ENCODE measurements at regions not wholly inside any gene's neighbourhood (a gene's known extent, or its start where the extent isn't known, plus 50 kb on each side); places are given as distances from the start of the nearest gene placed in this dataset.

- H3K9ac ChIP-seq (ENCODE audit: low read depth in 1 of 2, low read length in 2 of 2), result no peak overlapping the region
- no peaks in the 10 kb centered on the region for H3K9me3 ChIP-seq (ENCODE audit: control insufficient read depth in 2 of 2, low read length in 2 of 2)
Observed at GRCh38 chr11:87754685-87755084, 420.6 kb downstream of the RAB38 start.

GRCh38 chr11:87753143-87753542 lies 422.1 kb downstream of the RAB38 start:
- no peaks in the 10 kb centered on the region for H3K27me3 ChIP-seq (ENCODE audit: control insufficient read depth in 2 of 2, insufficient read depth in 2 of 2, low read length in 2 of 2)
- H3K4me1 ChIP-seq (ENCODE audit: control insufficient read depth in 2 of 2, insufficient read depth in 2 of 2, low read length in 2 of 2), result no peaks in the 10 kb centered on the region
- H3K9ac ChIP-seq (ENCODE audit: low read depth in 1 of 2, low read length in 2 of 2), result no peak overlapping the region
- no peaks in the 10 kb centered on the region for H3K9me3 ChIP-seq (ENCODE audit: control insufficient read depth in 2 of 2, low read length in 2 of 2)
- no peaks in the 10 kb centered on the region for H3K36me3 ChIP-seq (ENCODE audit: control insufficient read depth in 2 of 2, insufficient read depth in 2 of 2, low read length in 2 of 2)
- H3K27ac ChIP-seq (ENCODE audit: low read depth in 2 of 2, low read length in 2 of 2), result no peak overlapping the region
- no peak overlapping the region for H3K4me3 ChIP-seq (ENCODE audit: low read length in 2 of 2)

More at GRCh38 chr11:87754685-87755084, 420.6 kb downstream of the RAB38 start:
- Histone ChIP-seq H3K36me3 (ENCODE audit: control insufficient read depth in 2 of 2, insufficient read depth in 2 of 2, low read length in 2 of 2) (no peaks in the 10 kb centered on the region), H3K4me3 (ENCODE audit: low read length in 2 of 2) (no peak overlapping the region), H3K27me3 (ENCODE audit: control insufficient read depth in 2 of 2, insufficient read depth in 2 of 2, low read length in 2 of 2) (no peaks in the 10 kb centered on the region), H3K4me1 (ENCODE audit: control insufficient read depth in 2 of 2, insufficient read depth in 2 of 2, low read length in 2 of 2) (no peaks in the 10 kb centered on the region), H3K27ac (ENCODE audit: low read depth in 2 of 2, low read length in 2 of 2) (no peak overlapping the region)

GRCh38 chr11:87743007-87743406 lies 432.2 kb downstream of the RAB38 start:
- H3K27me3 ChIP-seq (ENCODE audit: control insufficient read depth in 2 of 2, insufficient read depth in 2 of 2, low read length in 2 of 2), result no peaks in the 10 kb centered on the region
- H3K36me3 ChIP-seq (ENCODE audit: control insufficient read depth in 2 of 2, insufficient read depth in 2 of 2, low read length in 2 of 2), result no peaks in the 10 kb centered on the region
- H3K4me3 ChIP-seq (ENCODE audit: low read length in 2 of 2), result no peak overlapping the region
- H3K27ac ChIP-seq (ENCODE audit: low read depth in 2 of 2, low read length in 2 of 2), result no peak overlapping the region
- no peak overlapping the region for H3K9ac ChIP-seq (ENCODE audit: low read depth in 1 of 2, low read length in 2 of 2)
- H3K9me3 ChIP-seq (ENCODE audit: control insufficient read depth in 2 of 2, low read length in 2 of 2), result no peaks in the 10 kb centered on the region
- H3K4me1 ChIP-seq (ENCODE audit: control insufficient read depth in 2 of 2, insufficient read depth in 2 of 2, low read length in 2 of 2), result peaks cover 0 to 11% of the 10 kb centered on the region in 2 donors

- Histone ChIP-seq H3K36me3 (ENCODE audit: control insufficient read depth in 2 of 2, insufficient read depth in 2 of 2, low read length in 2 of 2) (no peaks in the 10 kb centered on the region), H3K9ac (ENCODE audit: low read depth in 1 of 2, low read length in 2 of 2) (no peak overlapping the region), H3K4me1 (ENCODE audit: control insufficient read depth in 2 of 2, insufficient read depth in 2 of 2, low read length in 2 of 2) (peaks cover 0 to 11% of the 10 kb centered on the region in 2 donors), H3K4me3 (ENCODE audit: low read length in 2 of 2) (no peak overlapping the region), H3K27me3 (ENCODE audit: control insufficient read depth in 2 of 2, insufficient read depth in 2 of 2, low read length in 2 of 2) (no peaks in the 10 kb centered on the region), H3K9me3 (ENCODE audit: control insufficient read depth in 2 of 2, low read length in 2 of 2) (no peaks in the 10 kb centered on the region), H3K27ac (ENCODE audit: low read depth in 2 of 2, low read length in 2 of 2) (no peak overlapping the region)
Observed at GRCh38 chr11:87740968-87741367, 434.3 kb downstream of the RAB38 start.

GRCh38 chr11:87740451-87740850 lies 434.8 kb downstream of the RAB38 start:
- Histone ChIP-seq H3K4me1 (ENCODE audit: control insufficient read depth in 2 of 2, insufficient read depth in 2 of 2, low read length in 2 of 2) (peaks cover 0 to 11% of the 10 kb centered on the region in 2 donors), H3K4me3 (ENCODE audit: low read length in 2 of 2) (no peak overlapping the region), H3K36me3 (ENCODE audit: control insufficient read depth in 2 of 2, insufficient read depth in 2 of 2, low read length in 2 of 2) (no peaks in the 10 kb centered on the region), H3K9ac (ENCODE audit: low read depth in 1 of 2, low read length in 2 of 2) (no peak overlapping the region), H3K27me3 (ENCODE audit: control insufficient read depth in 2 of 2, insufficient read depth in 2 of 2, low read length in 2 of 2) (no peaks in the 10 kb centered on the region), H3K9me3 (ENCODE audit: control insufficient read depth in 2 of 2, low read length in 2 of 2) (no peaks in the 10 kb centered on the region), H3K27ac (ENCODE audit: low read depth in 2 of 2, low read length in 2 of 2) (peak overlapping the region in 1 of 2 donors; percentile 9)

GRCh38 chr11:87739766-87740165 lies 435.5 kb downstream of the RAB38 start:
- H3K4me3 ChIP-seq (ENCODE audit: low read length in 2 of 2), result no peak overlapping the region
- no peaks in the 10 kb centered on the region for H3K36me3 ChIP-seq (ENCODE audit: control insufficient read depth in 2 of 2, insufficient read depth in 2 of 2, low read length in 2 of 2)
- no peaks in the 10 kb centered on the region for H3K27me3 ChIP-seq (ENCODE audit: control insufficient read depth in 2 of 2, insufficient read depth in 2 of 2, low read length in 2 of 2)
- H3K27ac ChIP-seq (ENCODE audit: low read depth in 2 of 2, low read length in 2 of 2), result no peak overlapping the region
- H3K4me1 ChIP-seq (ENCODE audit: control insufficient read depth in 2 of 2, insufficient read depth in 2 of 2, low read length in 2 of 2), result peaks cover 0 to 11% of the 10 kb centered on the region in 2 donors
- no peak overlapping the region for H3K9ac ChIP-seq (ENCODE audit: low read depth in 1 of 2, low read length in 2 of 2)
- no peaks in the 10 kb centered on the region for H3K9me3 ChIP-seq (ENCODE audit: control insufficient read depth in 2 of 2, low read length in 2 of 2)

GRCh38 chr11:87739261-87739660 lies 436.0 kb downstream of the RAB38 start:
- H3K27ac ChIP-seq (ENCODE audit: low read depth in 2 of 2, low read length in 2 of 2), result no peak overlapping the region
- no peak overlapping the region for H3K4me3 ChIP-seq (ENCODE audit: low read length in 2 of 2)
- no peaks in the 10 kb centered on the region for H3K9me3 ChIP-seq (ENCODE audit: control insufficient read depth in 2 of 2, low read length in 2 of 2)
- no peak overlapping the region for H3K9ac ChIP-seq (ENCODE audit: low read depth in 1 of 2, low read length in 2 of 2)
- H3K36me3 ChIP-seq (ENCODE audit: control insufficient read depth in 2 of 2, insufficient read depth in 2 of 2, low read length in 2 of 2), result no peaks in the 10 kb centered on the region
- no peaks in the 10 kb centered on the region for H3K27me3 ChIP-seq (ENCODE audit: control insufficient read depth in 2 of 2, insufficient read depth in 2 of 2, low read length in 2 of 2)
- peaks cover 0 to 11% of the 10 kb centered on the region in 2 donors for H3K4me1 ChIP-seq (ENCODE audit: control insufficient read depth in 2 of 2, insufficient read depth in 2 of 2, low read length in 2 of 2)

- H3K4me1 ChIP-seq (ENCODE audit: control insufficient read depth in 2 of 2, insufficient read depth in 2 of 2, low read length in 2 of 2), result peaks cover 0 to 11% of the 10 kb centered on the region in 2 donors
- no peaks in the 10 kb centered on the region for H3K36me3 ChIP-seq (ENCODE audit: control insufficient read depth in 2 of 2, insufficient read depth in 2 of 2, low read length in 2 of 2)
- H3K9ac ChIP-seq (ENCODE audit: low read depth in 1 of 2, low read length in 2 of 2), result no peak overlapping the region
- H3K27me3 ChIP-seq (ENCODE audit: control insufficient read depth in 2 of 2, insufficient read depth in 2 of 2, low read length in 2 of 2), result no peaks in the 10 kb centered on the region
- H3K4me3 ChIP-seq (ENCODE audit: low read length in 2 of 2), result no peak overlapping the region
- no peaks in the 10 kb centered on the region for H3K9me3 ChIP-seq (ENCODE audit: control insufficient read depth in 2 of 2, low read length in 2 of 2)
- no peak overlapping the region for H3K27ac ChIP-seq (ENCODE audit: low read depth in 2 of 2, low read length in 2 of 2)
Observed at GRCh38 chr11:87736928-87737327, 438.3 kb downstream of the RAB38 start.

GRCh38 chr11:87726506-87726905 lies 448.7 kb downstream of the RAB38 start:
- no peak overlapping the region for H3K9ac ChIP-seq (ENCODE audit: low read depth in 1 of 2, low read length in 2 of 2)
- H3K27me3 ChIP-seq (ENCODE audit: control insufficient read depth in 2 of 2, insufficient read depth in 2 of 2, low read length in 2 of 2), result no peaks in the 10 kb centered on the region
- H3K9me3 ChIP-seq (ENCODE audit: control insufficient read depth in 2 of 2, low read length in 2 of 2), result no peaks in the 10 kb centered on the region
- no peak overlapping the region for H3K4me3 ChIP-seq (ENCODE audit: low read length in 2 of 2)
- H3K36me3 ChIP-seq (ENCODE audit: control insufficient read depth in 2 of 2, insufficient read depth in 2 of 2, low read length in 2 of 2), result no peaks in the 10 kb centered on the region
- no peak overlapping the region for H3K27ac ChIP-seq (ENCODE audit: low read depth in 2 of 2, low read length in 2 of 2)
- H3K4me1 ChIP-seq (ENCODE audit: control insufficient read depth in 2 of 2, insufficient read depth in 2 of 2, low read length in 2 of 2), result peaks cover 2 to 12% of the 10 kb centered on the region in 2 donors

- Histone ChIP-seq H3K9ac (ENCODE audit: low read depth in 1 of 2, low read length in 2 of 2) (no peak overlapping the region), H3K4me1 (ENCODE audit: control insufficient read depth in 2 of 2, insufficient read depth in 2 of 2, low read length in 2 of 2) (peaks cover 2 to 12% of the 10 kb centered on the region in 2 donors), H3K36me3 (ENCODE audit: control insufficient read depth in 2 of 2, insufficient read depth in 2 of 2, low read length in 2 of 2) (no peaks in the 10 kb centered on the region), H3K27me3 (ENCODE audit: control insufficient read depth in 2 of 2, insufficient read depth in 2 of 2, low read length in 2 of 2) (no peaks in the 10 kb centered on the region), H3K4me3 (ENCODE audit: low read length in 2 of 2) (no peak overlapping the region), H3K27ac (ENCODE audit: low read depth in 2 of 2, low read length in 2 of 2) (no peak overlapping the region), H3K9me3 (ENCODE audit: control insufficient read depth in 2 of 2, low read length in 2 of 2) (no peaks in the 10 kb centered on the region)
Observed at GRCh38 chr11:87724358-87724757, 450.9 kb downstream of the RAB38 start.

All from mucosa of rectum (tissue), 2 donors.